Stimulated activated naive CD8-positive, alpha-beta T cell treated with anti-CD3 and anti-CD28 coated beads, Interleukin-15, Interleukin-2, amounts not matched to agents 100 ng/mL and 50 ng/mL, for 24 hours (primary cell): ENCODE measurements at regions not wholly inside any gene's neighbourhood (a gene's known extent, or its start where the extent isn't known, plus 50 kb on each side); places are given as distances from the start of the nearest gene placed in this dataset.

Experiments
- H3K27ac Mint-ChIP-seq: one replicate; pipeline ENCODE4 v1.8.0; 2021; ENCODE audit warnings: mild to moderate bottlenecking, mixed read lengths
- H3K27me3 Mint-ChIP-seq: one replicate; pipeline ENCODE4 v1.8.0; 2021; ENCODE audit warnings: mixed read lengths
- H3K36me3 Mint-ChIP-seq: one replicate; pipeline ENCODE4 v1.8.0; 2021; ENCODE audit warnings: low read depth, mixed read lengths
- H3K4me1 Mint-ChIP-seq: one replicate; pipeline ENCODE4 v1.8.0; 2021; ENCODE audit warnings: low read depth, mixed read lengths
- H3K4me3 Mint-ChIP-seq: one replicate; pipeline ENCODE4 v1.8.0; 2021; ENCODE audit warnings: mild to moderate bottlenecking, mixed read lengths
- H3K9me3 Mint-ChIP-seq: one replicate; pipeline ENCODE4 v1.8.0; 2021; ENCODE audit warnings: mixed read lengths

GRCh38 chr2:16080071-16080470 is 139.7 kb downstream of the MYCN start:
- Mint-ChIP-seq H3K27me3 (no peaks in the 10 kb centered on the region), H3K36me3 (no peaks in the 10 kb centered on the region), H3K27ac (no peak overlapping the region)

DNA sequence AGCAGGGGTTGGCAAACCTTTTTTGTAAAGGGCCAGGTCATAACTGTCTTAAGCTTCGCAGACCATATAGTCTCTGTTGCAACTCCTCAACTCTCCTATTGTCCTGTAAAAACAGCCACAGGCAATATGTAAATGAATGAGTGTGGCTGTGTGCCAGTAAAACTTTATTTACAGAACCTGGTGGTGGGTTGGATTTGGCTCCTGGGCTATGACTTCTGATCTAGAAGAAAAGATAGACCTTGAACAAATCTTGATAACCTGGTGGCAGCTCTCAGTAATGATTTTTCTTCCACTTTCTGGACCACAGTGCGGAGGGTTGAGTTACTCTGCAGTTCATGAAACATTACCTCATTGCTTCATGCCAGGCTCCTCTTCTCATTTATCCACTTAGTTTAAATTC is 139.3 kb downstream of the MYCN start:
- H3K36me3 Mint-ChIP-seq = no peaks in the 10 kb centered on the region
- H3K9me3 Mint-ChIP-seq = no peaks in the 10 kb centered on the region
- H3K4me3 Mint-ChIP-seq = no peak overlapping the region
- no peaks in the 10 kb centered on the region for H3K4me1 Mint-ChIP-seq
- no peaks in the 10 kb centered on the region for H3K27me3 Mint-ChIP-seq
- H3K27ac Mint-ChIP-seq = no peak overlapping the region

More at GRCh38 chr2:16080071-16080470, 139.7 kb downstream of the MYCN start:
- Mint-ChIP-seq H3K4me1 (no peaks in the 10 kb centered on the region), H3K9me3 (no peaks in the 10 kb centered on the region), H3K4me3 (no peak overlapping the region)

- Mint-ChIP-seq H3K27ac (no peak overlapping the region), H3K4me3 (no peak overlapping the region), H3K9me3 (no peaks in the 10 kb centered on the region), H3K36me3 (no peaks in the 10 kb centered on the region), H3K27me3 (no peaks in the 10 kb centered on the region), H3K4me1 (no peaks in the 10 kb centered on the region)
These were observed 137.3 kb downstream of the MYCN start for GRCh38 chr2:16077601-16078000.

- Mint-ChIP-seq H3K4me3 (no peak overlapping the region), H3K9me3 (no peaks in the 10 kb centered on the region), H3K27ac (no peak overlapping the region), H3K36me3 (no peaks in the 10 kb centered on the region), H3K27me3 (no peaks in the 10 kb centered on the region), H3K4me1 (no peaks in the 10 kb centered on the region)
These were observed 136.6 kb downstream of the MYCN start for GRCh38 chr2:16076911-16077310.

DNA sequence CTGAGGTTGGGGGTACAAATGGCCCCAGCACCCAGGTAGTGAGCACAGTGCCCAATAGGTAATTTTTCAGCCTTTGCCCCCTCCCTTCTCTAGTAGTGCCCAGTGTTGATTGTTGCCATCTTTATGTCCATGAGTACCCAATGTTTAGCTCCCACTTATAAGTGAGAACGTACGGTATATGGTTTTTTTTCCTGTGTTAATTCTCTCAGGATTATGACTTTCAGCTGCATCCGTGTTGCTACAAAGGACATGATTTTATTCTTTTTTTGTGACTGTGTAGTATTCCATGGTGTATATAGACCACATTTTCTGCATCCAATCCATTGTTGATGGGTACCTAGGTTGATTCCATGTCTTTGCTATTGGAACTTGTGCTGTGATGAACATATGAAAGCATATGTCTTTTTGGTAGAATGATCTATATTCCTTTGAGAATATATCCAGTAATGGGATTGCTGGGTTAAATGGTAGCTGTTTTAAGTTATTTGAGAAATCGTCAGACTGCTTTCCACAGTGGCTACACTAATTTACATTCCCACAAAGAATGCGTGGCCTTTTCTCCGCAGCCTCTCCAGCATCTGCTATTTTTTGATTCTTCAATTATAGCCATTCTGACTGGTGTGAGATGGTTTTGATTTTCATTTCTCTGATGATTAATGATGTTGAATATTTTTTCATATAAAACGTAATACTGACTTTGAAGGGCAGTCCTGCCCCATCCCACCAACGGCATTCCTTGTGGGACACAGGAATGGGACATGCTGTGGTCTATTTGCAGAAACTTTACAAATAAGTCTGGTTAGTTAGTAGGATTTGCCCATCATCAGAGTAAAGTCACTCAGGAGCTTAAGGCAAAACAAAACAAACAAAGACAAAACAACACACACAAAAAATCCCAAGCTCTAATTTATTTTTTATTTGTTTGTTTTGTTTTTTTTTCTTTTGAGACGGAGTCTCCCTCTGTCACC is 135.0 kb downstream of the MYCN start:
- Mint-ChIP-seq H3K4me1 (no peaks in the 10 kb centered on the region), H3K27ac (no peak overlapping the region), H3K9me3 (no peaks in the 10 kb centered on the region), H3K4me3 (no peak overlapping the region), H3K36me3 (no peaks in the 10 kb centered on the region), H3K27me3 (no peaks in the 10 kb centered on the region)

- Mint-ChIP-seq H3K9me3 (no peaks in the 10 kb centered on the region), H3K4me1 (no peaks in the 10 kb centered on the region), H3K36me3 (no peaks in the 10 kb centered on the region), H3K27ac (no peak overlapping the region), H3K4me3 (no peak overlapping the region), H3K27me3 (no peaks in the 10 kb centered on the region)
These were observed 133.6 kb downstream of the MYCN start for GRCh38 chr2:16073921-16074425.

DNA sequence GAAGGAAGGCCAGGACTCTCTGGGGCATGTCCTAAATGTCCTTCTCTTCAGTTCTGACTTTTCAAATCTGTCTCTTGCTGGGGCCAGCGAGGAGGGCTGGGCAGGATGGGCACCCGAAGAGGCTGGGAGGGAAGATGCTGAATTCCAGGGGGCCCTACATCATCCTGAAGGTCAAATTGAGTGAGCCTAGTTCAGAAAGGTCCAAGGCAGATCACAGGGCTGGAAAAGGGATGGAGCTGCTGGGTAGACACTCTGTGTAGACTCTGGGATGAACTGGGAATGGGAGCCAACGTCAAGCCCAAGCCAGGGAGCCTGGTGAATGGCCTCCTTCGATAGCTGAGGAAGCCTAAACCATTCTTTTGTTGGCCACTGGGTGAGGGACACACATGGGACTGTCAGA is 133.1 kb downstream of the MYCN start:
- Mint-ChIP-seq H3K4me3 (no peak overlapping the region), H3K27ac (no peak overlapping the region), H3K36me3 (no peaks in the 10 kb centered on the region), H3K27me3 (no peaks in the 10 kb centered on the region), H3K4me1 (no peaks in the 10 kb centered on the region), H3K9me3 (no peaks in the 10 kb centered on the region)

DNA sequence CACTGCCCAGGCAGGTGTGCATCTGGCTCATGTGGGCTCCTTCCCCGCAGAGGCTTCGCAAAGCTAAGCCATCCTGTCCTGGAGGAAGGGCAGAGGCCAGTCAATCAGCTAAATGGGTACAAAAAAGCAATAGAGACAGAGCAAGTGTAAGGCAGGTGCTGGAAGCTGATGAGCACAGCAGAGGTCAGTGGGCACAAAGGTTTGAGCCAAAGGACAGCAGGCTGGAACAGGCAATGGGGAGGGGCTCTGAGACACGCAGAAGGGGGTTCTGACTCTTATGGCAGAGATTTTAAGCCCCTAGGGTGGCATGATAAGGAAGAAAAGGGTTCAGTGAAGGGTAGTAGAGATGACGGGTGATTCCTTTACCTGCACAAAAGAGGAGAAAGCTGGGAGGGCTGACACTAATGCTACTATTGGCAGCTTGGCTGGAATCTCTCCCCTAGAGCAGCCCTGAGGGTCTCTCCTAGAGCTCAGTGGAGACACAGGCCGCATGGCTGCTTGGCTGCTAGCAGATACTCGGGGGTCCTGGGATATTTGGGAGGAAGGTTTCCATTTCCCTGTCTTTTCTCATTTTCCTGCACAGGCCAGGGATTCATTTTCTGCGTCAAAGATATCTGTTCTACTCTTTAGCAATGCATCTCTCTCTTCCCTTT is 132.4 kb downstream of the MYCN start:
- Mint-ChIP-seq H3K9me3 (no peaks in the 10 kb centered on the region), H3K4me3 (no peak overlapping the region), H3K36me3 (no peaks in the 10 kb centered on the region), H3K27ac (no peak overlapping the region), H3K4me1 (no peaks in the 10 kb centered on the region), H3K27me3 (no peaks in the 10 kb centered on the region)

GRCh38 chr2:16071865-16072637 is 131.7 kb downstream of the MYCN start:
- Mint-ChIP-seq H3K36me3 (no peaks in the 10 kb centered on the region), H3K27ac (no peak overlapping the region), H3K4me3 (no peak overlapping the region), H3K27me3 (no peaks in the 10 kb centered on the region), H3K9me3 (no peaks in the 10 kb centered on the region), H3K4me1 (no peaks in the 10 kb centered on the region)

- Mint-ChIP-seq H3K4me1 (no peaks in the 10 kb centered on the region), H3K27me3 (no peaks in the 10 kb centered on the region), H3K27ac (no peak overlapping the region), H3K36me3 (no peaks in the 10 kb centered on the region), H3K9me3 (no peaks in the 10 kb centered on the region), H3K4me3 (no peak overlapping the region)
These were observed 130.9 kb downstream of the MYCN start for GRCh38 chr2:16071039-16071864.

DNA sequence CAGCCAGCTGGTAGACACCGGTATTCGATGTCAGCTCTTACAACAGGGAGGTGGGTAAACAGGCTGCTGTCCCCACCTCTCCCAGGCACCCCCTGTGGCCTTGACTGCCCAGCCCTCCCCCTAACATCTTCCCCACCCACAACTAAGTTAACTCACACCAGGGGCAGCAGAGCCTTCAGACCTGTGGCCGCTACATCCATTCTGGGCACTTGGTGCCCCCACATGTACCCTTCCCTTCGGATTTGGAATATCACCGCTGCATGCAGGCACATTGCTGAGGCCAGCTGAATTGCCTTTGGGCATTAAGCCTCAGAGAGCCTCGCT is 130.3 kb downstream of the MYCN start:
- H3K4me3 Mint-ChIP-seq = no peak overlapping the region
- H3K27me3 Mint-ChIP-seq = no peaks in the 10 kb centered on the region
- no peaks in the 10 kb centered on the region for H3K4me1 Mint-ChIP-seq
- no peak overlapping the region for H3K27ac Mint-ChIP-seq
- no peaks in the 10 kb centered on the region for H3K36me3 Mint-ChIP-seq
- no peaks in the 10 kb centered on the region for H3K9me3 Mint-ChIP-seq

- H3K4me3 Mint-ChIP-seq = no peak overlapping the region
- H3K27me3 Mint-ChIP-seq = no peaks in the 10 kb centered on the region
- no peaks in the 10 kb centered on the region for H3K9me3 Mint-ChIP-seq
- no peak overlapping the region for H3K27ac Mint-ChIP-seq
- no peaks in the 10 kb centered on the region for H3K4me1 Mint-ChIP-seq
- H3K36me3 Mint-ChIP-seq = no peaks in the 10 kb centered on the region
These were observed 129.7 kb downstream of the MYCN start for GRCh38 chr2:16069933-16070647.

- Mint-ChIP-seq H3K9me3 (peaks cover 3% of the 10 kb centered on the region), H3K4me1 (no peaks in the 10 kb centered on the region), H3K36me3 (no peaks in the 10 kb centered on the region), H3K4me3 (no peak overlapping the region), H3K27ac (no peak overlapping the region), H3K27me3 (no peaks in the 10 kb centered on the region)
These were observed 129.2 kb downstream of the MYCN start for GRCh38 chr2:16069663-16069932.

- H3K4me1 Mint-ChIP-seq = no peaks in the 10 kb centered on the region
- H3K9me3 Mint-ChIP-seq = peaks cover 11% of the 10 kb centered on the region
- H3K4me3 Mint-ChIP-seq = no peak overlapping the region
- H3K27ac Mint-ChIP-seq = no peak overlapping the region
- H3K36me3 Mint-ChIP-seq = no peaks in the 10 kb centered on the region
- no peaks in the 10 kb centered on the region for H3K27me3 Mint-ChIP-seq
These were observed 128.2 kb downstream of the MYCN start for GRCh38 chr2:16068552-16068940.
